Keratinocyte (primary cell): ENCODE measurements at regions not wholly inside any gene's neighbourhood (a gene's known extent, or its start where the extent isn't known, plus 50 kb on each side); places are given as distances from the start of the nearest gene placed in this dataset.

Experiments
- DNase-seq: peaks from one replicate; pipeline ENCODE4 v3.0.0-alpha.2; 2011; ENCODE audit warnings: low read depth, missing footprints, low spot score
- FAIRE-seq: peaks from 2 replicates; lab custom pipeline; 2011; peaks lifted over from hg19 to GRCh38; lab: Jason Lieb, UNC
- H2AFZ ChIP-seq: 2 replicates; pipeline ENCODE4 v1.6.0; 2012; ENCODE audit warnings: low read length, control low read depth, inconsistent platforms; ENCODE audit not compliant: control insufficient read depth
- H3K27ac ChIP-seq: 2 replicates; pipeline ENCODE4 v1.5.1; 2011; ENCODE audit warnings: low read length; ENCODE audit not compliant: control insufficient read depth, insufficient read depth
- H3K27me3 ChIP-seq: 3 replicates; pipeline ENCODE4 v1.6.0; 2011; ENCODE audit warnings: low read length; ENCODE audit not compliant: control insufficient read depth, insufficient read depth; ENCODE audit errors: extremely low read depth
- H3K36me3 ChIP-seq, 2 experiments: 2 replicates in 1 of 2; 3 replicates in 1 of 2; pipeline ENCODE4 v1.5.1; 2011; ENCODE audit warnings: low read length in 2 of 2, mild to moderate bottlenecking in 1 of 2; ENCODE audit not compliant: control insufficient read depth in 2 of 2, insufficient read depth in 2 of 2; ENCODE audit errors: extremely low read depth in 1 of 2
- H3K4me1 ChIP-seq: 3 replicates; pipeline ENCODE4 v1.5.1; 2011; ENCODE audit warnings: low read length; ENCODE audit not compliant: control insufficient read depth, insufficient read depth; ENCODE audit errors: extremely low read depth
- H3K4me2 ChIP-seq: 3 replicates; pipeline ENCODE4 v1.6.0; 2011; ENCODE audit warnings: low read depth, low read length; ENCODE audit not compliant: control insufficient read depth, insufficient read depth; ENCODE audit errors: extremely low read depth
- H3K4me3 ChIP-seq, 3 experiments: fragments of 200-600 bp in 1 of 3; sonication (generic) in 1 of 3; 2 replicates in 2 of 3; 3 replicates in 1 of 3; pipeline ENCODE4 v1.5.1; 2011 to 2016; ENCODE audit warnings: low read length in 3 of 3, mild to moderate bottlenecking in 3 of 3, control low read depth in 2 of 3, inconsistent platforms in 1 of 3, low read depth in 1 of 3, mixed read lengths in 1 of 3, mixed run types in 1 of 3, moderate library complexity in 1 of 3; ENCODE audit not compliant: control insufficient read depth in 2 of 3, insufficient read depth in 2 of 3; ENCODE audit errors: extremely low read depth in 1 of 3
- H3K79me2 ChIP-seq: 2 replicates; pipeline ENCODE4 v1.6.0; 2012; ENCODE audit warnings: low read length; ENCODE audit not compliant: control insufficient read depth, insufficient read depth
- H3K9ac ChIP-seq: 3 replicates; pipeline ENCODE4 v1.6.0; 2011; ENCODE audit warnings: low read length; ENCODE audit not compliant: control insufficient read depth, insufficient read depth; ENCODE audit errors: extremely low read depth
- H3K9me1 ChIP-seq: 3 replicates; pipeline ENCODE4 v1.6.0; 2011; ENCODE audit warnings: low read length; ENCODE audit not compliant: control insufficient read depth, insufficient read depth; ENCODE audit errors: extremely low read depth
- H3K9me3 ChIP-seq: 2 replicates; pipeline ENCODE4 v1.5.1; 2012; ENCODE audit warnings: low read depth, low read length; ENCODE audit not compliant: control insufficient read depth
- H4K20me1 ChIP-seq: 3 replicates; pipeline ENCODE4 v1.6.0; 2011; ENCODE audit warnings: low read length; ENCODE audit not compliant: control insufficient read depth, insufficient read depth; ENCODE audit errors: extremely low read depth
- EZH2 ChIP-seq: IDR thresholded peaks from one replicate; pipeline ENCODE4 v1.6.1; 2012; ENCODE audit warnings: inconsistent platforms, mild to moderate bottlenecking, low read length, moderate library complexity
- dilution Hi-C: fragments of 300-500 bp; cut with MboI; formaldehyde crosslinking; loops from one replicate; pipeline ENCODE4 v1.7.0; 2020; ENCODE audit warnings: low sequenced_read_pairs; ENCODE audit not compliant: extremely low pct_ligation_motif_present
- TF ChIP-seq, protein P1 (sequence below), 3 experiments: IDR thresholded peaks in 1 of 3; conservative IDR thresholded peaks in 1 of 3; optimal IDR thresholded peaks in 1 of 3; 2 replicates in 2 of 3; 3 replicates in 1 of 3; pipeline versions ENCODE3 to v1.5.1; 2011; ENCODE audit warnings: low read length in 3 of 3, mild to moderate bottlenecking in 3 of 3, moderate library complexity in 2 of 3, control low read depth in 1 of 3, inconsistent platforms in 1 of 3; ENCODE audit not compliant: insufficient read depth in 2 of 3; ENCODE audit errors: extremely low read depth in 1 of 3

DNA sequence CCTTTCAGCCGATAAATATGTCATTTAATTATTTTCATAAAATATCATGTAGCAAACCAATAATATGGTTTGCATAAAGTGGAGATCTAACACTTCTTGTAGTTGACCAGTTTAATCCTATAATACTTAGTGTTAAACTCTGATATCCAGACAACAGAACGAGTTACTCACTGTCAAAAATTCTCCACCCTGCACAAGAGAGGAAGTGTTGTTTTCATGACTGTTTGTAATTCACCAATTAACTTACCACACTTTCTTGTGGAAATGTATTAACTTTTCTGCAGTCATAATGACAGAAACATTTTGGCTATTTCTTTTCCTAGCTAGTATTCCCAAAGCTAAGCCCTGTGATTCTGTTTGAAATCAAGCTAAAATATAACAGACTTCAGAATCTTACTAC is 555.3 kb upstream of the FTMT start:
- H3K9me3 ChIP-seq: no peaks in the 10 kb centered on the region
- H3K4me2 ChIP-seq: no peak overlapping the region
- FAIRE-seq (no peak), DNase-seq (no peak)
- no peak for TF ChIP-seq EZH2
- TF ChIP-seq, protein P1, sequence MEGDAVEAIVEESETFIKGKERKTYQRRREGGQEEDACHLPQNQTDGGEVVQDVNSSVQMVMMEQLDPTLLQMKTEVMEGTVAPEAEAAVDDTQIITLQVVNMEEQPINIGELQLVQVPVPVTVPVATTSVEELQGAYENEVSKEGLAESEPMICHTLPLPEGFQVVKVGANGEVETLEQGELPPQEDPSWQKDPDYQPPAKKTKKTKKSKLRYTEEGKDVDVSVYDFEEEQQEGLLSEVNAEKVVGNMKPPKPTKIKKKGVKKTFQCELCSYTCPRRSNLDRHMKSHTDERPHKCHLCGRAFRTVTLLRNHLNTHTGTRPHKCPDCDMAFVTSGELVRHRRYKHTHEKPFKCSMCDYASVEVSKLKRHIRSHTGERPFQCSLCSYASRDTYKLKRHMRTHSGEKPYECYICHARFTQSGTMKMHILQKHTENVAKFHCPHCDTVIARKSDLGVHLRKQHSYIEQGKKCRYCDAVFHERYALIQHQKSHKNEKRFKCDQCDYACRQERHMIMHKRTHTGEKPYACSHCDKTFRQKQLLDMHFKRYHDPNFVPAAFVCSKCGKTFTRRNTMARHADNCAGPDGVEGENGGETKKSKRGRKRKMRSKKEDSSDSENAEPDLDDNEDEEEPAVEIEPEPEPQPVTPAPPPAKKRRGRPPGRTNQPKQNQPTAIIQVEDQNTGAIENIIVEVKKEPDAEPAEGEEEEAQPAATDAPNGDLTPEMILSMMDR (optimal IDR thresholded peaks at IDR 0.05 in 1 of 3, IDR thresholded peaks at IDR 0.05 in 1 of 3, conservative IDR thresholded peaks at IDR 0.05 in 1 of 3; ENCODE audit: extremely low read depth in 1 of 3, insufficient read depth in 2 of 3, low read length in 3 of 3): no peak
- H3K9me1 ChIP-seq: no peaks in the 10 kb centered on the region
- no peaks in the 10 kb centered on the region for H3K4me1 ChIP-seq
- no peak overlapping the region for H3K27ac ChIP-seq
- H3K36me3 ChIP-seq: no peaks in the 10 kb centered on the region
- H2AFZ ChIP-seq: no peak overlapping the region
- no peaks in the 10 kb centered on the region for H3K27me3 ChIP-seq
- dilution Hi-C loops: no loop called here
- no peak overlapping the region for H3K4me3 ChIP-seq
- no peaks in the 10 kb centered on the region for H4K20me1 ChIP-seq
- H3K79me2 ChIP-seq: no peaks in the 10 kb centered on the region
- no peak overlapping the region for H3K9ac ChIP-seq

DNA sequence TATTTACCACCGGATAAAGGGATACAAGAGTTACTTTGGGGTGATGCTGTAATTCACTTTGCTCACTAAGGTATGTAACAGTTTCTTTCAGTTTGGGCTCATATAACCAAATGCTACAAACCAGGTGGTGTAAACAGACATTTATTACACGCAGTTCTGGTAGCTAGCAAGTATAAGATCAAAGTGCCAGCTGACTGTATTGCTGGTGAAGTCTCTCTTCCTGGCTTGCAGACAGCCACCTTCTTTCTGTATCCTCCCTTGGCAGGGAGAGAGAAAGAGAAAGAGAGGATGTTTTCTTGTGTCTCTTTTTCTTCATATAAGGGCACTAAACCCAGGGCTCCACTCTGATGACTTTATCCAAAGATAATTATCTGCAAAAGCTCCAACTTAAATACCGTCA is 552.5 kb upstream of the FTMT start:
- H3K9me3 ChIP-seq: no peaks in the 10 kb centered on the region
- no peak for DNase-seq
- TF ChIP-seq EZH2: no peak
- TF ChIP-seq, protein P1 (optimal IDR thresholded peaks at IDR 0.05 in 1 of 3, IDR thresholded peaks at IDR 0.05 in 1 of 3, conservative IDR thresholded peaks at IDR 0.05 in 1 of 3; ENCODE audit: extremely low read depth in 1 of 3, insufficient read depth in 2 of 3, low read length in 3 of 3): no peak

More for the DNA sequence above, 552.5 kb upstream of the FTMT start:
- Histone ChIP-seq H3K36me3 (no peaks in the 10 kb centered on the region), H3K27me3 (no peaks in the 10 kb centered on the region), H3K27ac (no peak overlapping the region), H3K79me2 (no peaks in the 10 kb centered on the region), H3K4me3 (no peak overlapping the region), H3K4me1 (no peaks in the 10 kb centered on the region), H3K9me1 (no peaks in the 10 kb centered on the region), H4K20me1 (no peaks in the 10 kb centered on the region), H3K9ac (no peak overlapping the region), H3K4me2 (no peak overlapping the region), H2AFZ (no peak overlapping the region)
- FAIRE-seq: no peak
- dilution Hi-C loops: no loop called here
